Stimulated activated CD4-positive, alpha-beta T cell treated with anti-CD3 and anti-CD28 coated beads, TNF-alpha, amount 100 ng/mL, for 48 hours (primary cell): ENCODE measurements at regions not wholly inside any gene's neighbourhood (a gene's known extent, or its start where the extent isn't known, plus 50 kb on each side); places are given as distances from the start of the nearest gene placed in this dataset.

Source experiments
- DNase-seq, 3 donors: peaks; one replicate each; pipeline ENCODE4 v3.0.0-alpha.2; 2020; ENCODE audit warnings: low read depth in 3 of 3

GRCh38 chr21:35268817-35269216 is 219.7 kb upstream of the RUNX1 start:
- DNase-seq: no peak

- DNase-seq: no peak
These were observed 219.2 kb upstream of the RUNX1 start for GRCh38 chr21:35268261-35268660.

DNA sequence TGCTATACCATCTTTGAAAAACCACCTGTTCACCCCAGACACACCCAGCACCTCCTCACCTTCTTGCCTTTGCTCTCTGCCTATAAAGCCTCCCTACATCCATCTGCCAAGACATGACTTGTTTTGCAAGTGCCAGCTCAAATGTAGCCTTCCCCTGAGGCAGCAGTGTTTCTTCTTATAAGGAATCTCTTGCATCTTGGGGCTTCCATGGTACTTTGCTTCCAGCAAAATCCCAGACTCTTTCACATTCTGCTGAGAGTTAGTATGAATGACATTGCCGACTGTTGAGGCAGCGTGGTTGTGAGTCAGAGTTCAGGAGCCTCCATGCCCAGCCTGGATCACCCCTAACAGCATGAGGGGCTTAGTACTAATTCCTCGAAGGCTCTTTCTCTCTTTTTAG is 217.4 kb upstream of the RUNX1 start:
- no peak for DNase-seq

GRCh38 chr21:35265170-35265877 is 216.2 kb upstream of the RUNX1 start:
- DNase-seq: no peak

- DNase-seq: no peak
These were observed 210.4 kb upstream of the RUNX1 start for GRCh38 chr21:35259457-35259856.

GRCh38 chr21:35258521-35258920 is 209.4 kb upstream of the RUNX1 start:
- DNase-seq: no peak

DNA sequence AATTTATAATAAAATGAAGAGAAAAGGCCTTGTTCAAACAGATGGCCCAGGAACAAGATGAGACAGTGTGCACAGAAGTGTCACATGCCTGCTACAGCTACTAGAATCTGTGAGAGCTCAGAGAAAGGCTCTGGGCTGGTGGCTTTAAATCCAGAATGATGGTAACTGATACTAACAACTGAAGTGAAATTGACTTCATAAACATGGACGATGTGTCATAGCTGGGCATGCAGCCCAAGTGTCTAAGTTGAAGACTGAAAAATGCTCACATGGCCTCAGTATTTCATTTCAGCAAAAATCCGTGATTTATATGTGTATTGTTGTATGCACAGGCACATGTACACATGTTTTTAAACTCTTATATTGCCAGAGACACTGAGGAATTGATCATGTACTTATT is 208.3 kb upstream of the RUNX1 start:
- DNase-seq: no peak

- no peak for DNase-seq
These were observed 207.4 kb upstream of the RUNX1 start for GRCh38 chr21:35256468-35256988.

GRCh38 chr21:35254765-35255138 is 205.7 kb upstream of the RUNX1 start:
- DNase-seq: no peak

DNA sequence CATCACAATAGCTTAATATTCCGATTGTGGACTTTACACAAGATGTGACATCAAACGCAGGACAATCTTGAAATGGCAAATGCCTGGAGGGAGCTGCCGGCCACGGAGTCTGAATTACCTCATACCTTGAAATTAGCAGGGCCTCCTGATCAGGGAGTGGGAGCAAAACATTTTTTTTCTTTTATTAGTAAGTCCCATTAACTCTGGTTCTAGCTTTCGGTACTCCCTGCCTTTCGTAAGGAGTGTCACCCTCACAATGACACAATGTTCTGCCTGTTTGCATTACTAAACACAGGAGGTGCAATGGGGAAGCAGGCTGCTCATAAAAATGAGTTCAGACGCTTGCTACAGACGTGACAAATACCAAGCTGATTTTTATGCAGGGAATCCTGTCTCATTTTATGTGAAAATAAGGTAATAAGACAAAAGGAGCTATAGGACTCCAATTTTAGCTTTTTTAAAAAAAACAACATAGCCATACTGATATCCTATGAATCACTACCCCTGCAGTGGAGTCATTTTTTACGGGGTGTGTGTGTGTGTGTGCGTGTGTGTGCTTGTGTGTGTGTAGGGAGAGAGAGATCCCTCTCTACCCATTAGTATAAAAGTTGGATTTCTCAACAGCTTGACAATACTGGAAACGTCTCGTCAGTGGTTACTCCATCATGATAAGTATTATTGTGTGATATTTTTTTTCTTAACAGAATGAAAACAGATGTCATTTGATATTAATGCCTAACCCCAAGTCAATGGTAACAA is 205.1 kb upstream of the RUNX1 start:
- no peak for DNase-seq

DNA sequence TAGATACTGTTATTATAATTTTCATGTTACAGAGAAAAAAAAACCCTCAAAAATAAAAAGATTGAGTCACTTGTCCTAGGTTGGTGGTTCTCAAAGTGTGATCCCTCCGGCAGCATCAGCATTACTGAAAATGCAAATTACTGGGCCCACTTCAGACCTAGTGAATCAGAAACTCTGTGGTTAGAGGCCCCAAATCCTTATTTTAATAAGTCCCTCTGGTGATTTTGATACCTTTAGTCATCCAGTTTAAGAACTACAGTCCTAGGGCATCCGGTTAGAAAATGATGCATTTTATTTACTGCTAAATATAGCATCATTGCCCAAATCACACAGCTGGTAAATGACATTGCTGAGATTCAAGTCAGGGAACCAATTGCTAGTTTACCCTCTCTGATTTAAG is 203.7 kb upstream of the RUNX1 start:
- DNase-seq: peak in 1 of 3 donors; percentile 19

- no peak for DNase-seq
These were observed 200.5 kb upstream of the RUNX1 start for GRCh38 chr21:35249636-35250035.

DNA sequence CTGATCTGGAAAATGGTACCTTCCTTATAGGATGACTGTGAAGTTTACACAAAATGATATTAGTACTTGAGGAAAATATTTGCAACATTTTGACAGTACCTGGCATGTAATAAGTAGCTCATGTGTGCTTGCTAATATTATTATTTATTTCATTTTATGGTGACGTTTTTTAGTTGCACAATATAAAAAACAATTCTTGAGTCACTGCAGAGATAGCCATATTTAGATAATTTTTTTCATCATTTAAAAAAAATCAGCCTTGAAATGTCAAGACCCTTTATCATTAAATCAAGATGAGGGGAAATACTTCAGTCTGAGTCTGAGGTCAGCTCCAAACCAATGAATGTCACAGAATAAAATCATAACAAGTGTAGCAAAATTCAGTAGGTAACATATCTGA is 196.8 kb upstream of the RUNX1 start:
- DNase-seq: no peak

DNA sequence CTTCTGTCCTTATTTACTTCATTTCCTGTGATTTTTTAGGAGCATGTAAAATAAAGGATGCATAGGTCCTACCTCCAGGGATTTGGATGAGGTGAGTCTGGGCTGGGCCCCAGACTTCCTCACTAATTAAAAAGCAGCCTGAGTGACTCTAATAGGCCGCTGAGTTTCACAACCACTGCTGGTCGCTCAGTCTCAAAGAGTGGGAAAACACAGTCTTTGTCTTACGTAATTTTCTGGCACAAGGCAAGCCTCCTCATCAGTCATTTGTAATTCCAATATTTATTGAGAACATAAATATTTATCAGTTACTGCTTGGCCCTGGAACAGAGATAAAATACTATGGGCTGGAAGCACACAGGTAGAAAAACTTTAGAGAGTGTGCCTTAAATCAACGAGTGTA is 195.4 kb upstream of the RUNX1 start:
- no peak for DNase-seq

- DNase-seq: no peak
These were observed 194.1 kb upstream of the RUNX1 start for GRCh38 chr21:35243171-35243570.

DNA sequence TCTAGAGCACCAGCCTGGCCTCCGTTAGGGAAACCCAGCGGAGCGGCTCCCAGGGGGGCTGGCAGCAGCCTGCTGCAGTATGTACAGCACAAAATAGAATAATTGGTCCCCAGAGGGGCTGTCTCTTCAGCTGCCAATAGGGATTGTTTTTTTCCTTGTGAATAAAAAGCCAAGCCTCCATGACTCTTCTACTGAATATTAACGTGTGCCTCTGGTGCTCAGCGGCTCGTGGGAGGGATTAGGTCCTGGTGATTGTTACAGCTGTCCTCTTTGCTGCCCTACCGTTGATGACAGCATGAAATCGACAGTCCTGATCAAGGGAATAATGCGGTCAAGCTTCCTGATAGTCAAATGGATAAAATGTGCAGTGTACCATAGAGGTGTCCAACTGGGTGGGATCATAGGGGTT is 190.7 kb upstream of the RUNX1 start:
- DNase-seq: no peak

- no peak for DNase-seq
These were observed 189.0 kb upstream of the RUNX1 start for GRCh38 chr21:35238119-35238518.

DNA sequence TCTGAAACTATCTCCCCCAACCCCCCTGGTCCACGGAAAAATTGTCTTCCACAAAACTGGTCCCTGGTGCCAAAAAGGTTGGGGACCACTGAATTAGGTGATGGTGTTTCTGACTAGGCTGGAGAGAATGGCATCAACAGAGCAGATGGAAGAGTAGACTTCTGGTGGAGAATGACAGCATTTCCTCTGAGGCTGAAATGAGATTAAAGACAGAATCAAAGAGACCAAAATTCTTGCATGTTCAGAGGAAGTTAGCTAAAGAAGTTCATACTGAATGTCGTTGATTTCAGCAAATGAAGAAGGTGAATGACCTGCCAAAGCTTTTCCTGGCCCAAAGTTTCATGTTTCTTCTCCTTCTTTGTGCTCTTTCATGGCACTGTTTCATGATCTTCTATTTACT is 188.2 kb upstream of the RUNX1 start:
- no peak for DNase-seq

GRCh38 chr21:35236090-35236489 is 187.0 kb upstream of the RUNX1 start:
- DNase-seq: no peak

DNA sequence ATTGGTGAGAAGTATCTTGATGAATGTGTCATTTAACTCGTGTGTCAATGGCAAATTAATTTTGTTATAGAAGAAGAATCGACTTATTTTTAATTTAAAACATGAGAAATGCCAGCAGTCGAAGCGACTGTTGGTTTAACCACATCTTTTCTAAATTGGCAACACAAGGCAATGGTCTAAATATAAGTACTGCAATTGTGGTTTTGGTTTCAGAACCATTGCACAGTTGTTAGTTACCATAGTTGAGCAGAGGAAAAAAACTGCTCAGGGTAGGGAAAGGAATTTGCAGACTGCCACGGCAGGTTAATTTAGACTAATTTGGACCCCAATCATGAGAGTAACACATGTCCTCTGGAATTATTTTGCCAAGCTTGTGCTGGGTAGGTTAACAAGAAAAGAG is 185.6 kb upstream of the RUNX1 start:
- DNase-seq: no peak

- DNase-seq: no peak
These were observed 184.7 kb upstream of the RUNX1 start for GRCh38 chr21:35233756-35234155.

- DNase-seq: no peak
These were observed 183.6 kb upstream of the RUNX1 start for GRCh38 chr21:35232545-35233176.

DNA sequence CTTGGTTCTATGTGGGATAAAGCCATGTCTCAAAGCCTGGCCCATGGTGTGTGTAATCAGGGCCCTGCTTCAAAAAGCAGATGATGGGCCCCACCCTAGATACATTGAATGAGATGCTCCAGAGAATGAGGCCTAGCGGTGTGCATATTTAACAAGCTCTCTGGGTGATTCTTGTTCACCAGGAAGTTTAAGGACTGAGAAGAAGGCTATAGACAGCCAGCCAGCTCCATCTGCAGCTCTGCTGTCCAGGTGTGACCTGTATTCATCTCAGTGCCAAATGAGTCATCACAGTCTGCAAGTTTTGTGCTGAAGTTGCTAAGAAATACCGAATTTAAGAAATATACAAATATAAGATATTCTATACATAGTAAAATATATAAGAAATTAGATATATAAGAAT is 182.0 kb upstream of the RUNX1 start:
- DNase-seq: no peak
